Liver (tissue), 8 donors: ENCODE measurements at regions not wholly inside any gene's neighbourhood (a gene's known extent, or its start where the extent isn't known, plus 50 kb on each side); places are given as distances from the start of the nearest gene placed in this dataset.

Experiments
- DNase-seq: peaks from one replicate; pipeline ENCODE4 v3.0.0-alpha.2; 2017; ENCODE audit warnings: low spot score
- H3K27ac ChIP-seq, 2 donors: one replicate each; pipeline ENCODE4 v1.7.0; 2013; ENCODE audit warnings: inconsistent platforms in 2 of 2, low read length in 2 of 2, control low read depth in 1 of 2, low read depth in 1 of 2, mild to moderate bottlenecking in 1 of 2
- H3K27me3 ChIP-seq, 4 donors: one replicate each; pipeline versions ENCODE4 v1.6.1 to v1.7.0; 2013; ENCODE audit warnings: low read length in 3 of 4, inconsistent platforms in 1 of 4, mild to moderate bottlenecking in 1 of 4, moderate library complexity in 1 of 4; ENCODE audit not compliant: control insufficient read depth in 4 of 4, insufficient read depth in 4 of 4
- H3K36me3 ChIP-seq, 4 donors: one replicate each; pipeline versions ENCODE4 v1.6.1 to v1.7.0; 2013; ENCODE audit warnings: low read length in 3 of 4, mild to moderate bottlenecking in 3 of 4, low read depth in 1 of 4, moderate library complexity in 1 of 4; ENCODE audit not compliant: control insufficient read depth in 4 of 4, insufficient read depth in 3 of 4
- H3K4me1 ChIP-seq, 4 donors: one replicate each; pipeline versions ENCODE4 v1.6.1 to v1.7.0; 2013; ENCODE audit warnings: low read length in 3 of 4, mild to moderate bottlenecking in 3 of 4, moderate library complexity in 1 of 4; ENCODE audit not compliant: control insufficient read depth in 4 of 4, insufficient read depth in 4 of 4
- H3K4me3 ChIP-seq, 3 donors: one replicate each; pipeline versions ENCODE4 v1.6.1 to v1.7.0; 2013; ENCODE audit warnings: low read length in 3 of 3, control low read depth in 1 of 3, low read depth in 1 of 3, mild to moderate bottlenecking in 1 of 3
- H3K9ac ChIP-seq, 2 donors: one replicate each; pipeline ENCODE4 v1.7.0; 2013; ENCODE audit warnings: low read length in 2 of 2, mild to moderate bottlenecking in 2 of 2, moderate library complexity in 2 of 2, control low read depth in 1 of 2, low read depth in 1 of 2
- H3K9me3 ChIP-seq, 4 donors: one replicate each; pipeline versions ENCODE4 v1.6.1 to v1.7.0; 2013; ENCODE audit warnings: low read length in 3 of 4; ENCODE audit not compliant: control insufficient read depth in 4 of 4
- ATF3 ChIP-seq: IDR thresholded peaks from 2 replicates; pipeline ENCODE4 v1.6.1; 2016; ENCODE audit warnings: antibody characterized with exemption
- CTCF ChIP-seq: fragments of 150-350 bp; IDR thresholded peaks from 2 replicates; pipeline ENCODE4 v1.5.1; 2017; ENCODE audit warnings: improper control_type of control experiment, low read depth, low read length; ENCODE audit not compliant: missing input control
- EGR1 ChIP-seq, 2 donors: IDR thresholded peaks; 2 replicates each; pipeline ENCODE4 v1.6.1; 2016 to 2018; ENCODE audit warnings: antibody characterized with exemption in 2 of 2, low read depth in 2 of 2
- FOXA1 ChIP-seq: IDR thresholded peaks from 2 replicates; pipeline ENCODE4 v1.6.1; 2016; ENCODE audit warnings: antibody characterized with exemption
- FOXA2 ChIP-seq: IDR thresholded peaks from 2 replicates; pipeline ENCODE4 v1.6.1; 2016; ENCODE audit warnings: antibody characterized with exemption
- GABPA ChIP-seq, 2 donors: IDR thresholded peaks in 1 of 2; conservative IDR thresholded peaks in 1 of 2; 2 replicates each; pipeline ENCODE4 v1.6.1; 2016; ENCODE audit warnings: antibody characterized with exemption in 2 of 2, mild to moderate bottlenecking in 1 of 2, moderate library complexity in 1 of 2
- HNF4A ChIP-seq, 2 donors: conservative IDR thresholded peaks; 2 replicates each; pipeline ENCODE4 v1.6.1; 2016; ENCODE audit warnings: antibody characterized with exemption in 2 of 2, mild to moderate bottlenecking in 2 of 2
- HNF4G ChIP-seq: IDR thresholded peaks from 2 replicates; pipeline ENCODE4 v1.6.1; 2016; ENCODE audit warnings: antibody characterized with exemption
- JUND ChIP-seq, 2 donors: IDR thresholded peaks; 2 replicates each; pipeline ENCODE4 v1.6.1; 2016; ENCODE audit warnings: antibody characterized with exemption in 2 of 2
- MAX ChIP-seq: IDR thresholded peaks from 2 replicates; pipeline ENCODE4 v1.6.1; 2016; ENCODE audit warnings: antibody characterized with exemption
- NR2F2 ChIP-seq: IDR thresholded peaks from 2 replicates; pipeline ENCODE4 v1.6.1; 2016; ENCODE audit warnings: antibody characterized with exemption
- RAD21 ChIP-seq, 2 donors: IDR thresholded peaks; 2 replicates each; pipeline ENCODE4 v1.6.1; 2016; ENCODE audit warnings: antibody characterized with exemption in 2 of 2, mild to moderate bottlenecking in 2 of 2
- REST ChIP-seq: IDR thresholded peaks from 2 replicates; pipeline ENCODE4 v1.6.1; 2016; ENCODE audit warnings: antibody characterized with exemption, mild to moderate bottlenecking
- RXRA ChIP-seq, 2 donors: IDR thresholded peaks; 2 replicates each; pipeline ENCODE4 v1.6.1; 2017 to 2018; ENCODE audit warnings: antibody characterized with exemption in 2 of 2, mild to moderate bottlenecking in 1 of 2
- SP1 ChIP-seq: IDR thresholded peaks from 2 replicates; pipeline ENCODE4 v1.6.1; 2018; ENCODE audit warnings: antibody characterized with exemption, mild to moderate bottlenecking
- TAF1 ChIP-seq: conservative IDR thresholded peaks from 2 replicates; pipeline ENCODE4 v1.6.1; 2016; ENCODE audit warnings: antibody characterized with exemption, mild to moderate bottlenecking
- YY1 ChIP-seq: IDR thresholded peaks from 2 replicates; pipeline ENCODE4 v1.6.1; 2016; ENCODE audit warnings: antibody characterized with exemption, mild to moderate bottlenecking
- ZBTB33 ChIP-seq: IDR thresholded peaks from 2 replicates; pipeline ENCODE4 v1.6.1; 2016; ENCODE audit warnings: antibody characterized with exemption
- WGBS: extraction: QIAGEN DNeasy Blood & Tissue Kit; methylation state at CpG from one replicate; pipeline ENCODE4 v1.1.7; 2013; 5-methylcytosine and 5-hydroxymethylcytosine counted together
- donor health status: healthy.
- donor health status: healthy.
- donor health status: healthy.
- donor health status: healthy.
- donor health status: healthy.

- TF ChIP-seq CTCF (no peak), MAX (no peak), HNF4A (conservative IDR thresholded peaks at IDR 0.05) (no peak), ATF3 (no peak)
Observed at GRCh38 chr6:15166121-15166520, 79.7 kb upstream of the JARID2 start (continued).

GRCh38 chr6:15170126-15170525 lies 75.7 kb upstream of the JARID2 start:
- no peaks in the 10 kb centered on the region for H3K4me1 ChIP-seq
- H3K27ac ChIP-seq, result no peak overlapping the region
- TF ChIP-seq YY1, result no peak
- TF ChIP-seq HNF4G, result no peak
- no peak for TF ChIP-seq RXRA (IDR thresholded peaks at IDR 0.05)
- no peak for TF ChIP-seq EGR1 (IDR thresholded peaks at IDR 0.05; ENCODE audit: low read depth in 2 of 2)
- H3K9me3 ChIP-seq, result no peaks in the 10 kb centered on the region
- no peak overlapping the region for H3K4me3 ChIP-seq
- H3K27me3 ChIP-seq, result peaks cover 0 to 2% (median 0%) of the 10 kb centered on the region in 4 donors
- DNase-seq, result no peak
- 87% methylated on average over 8 of the region's 8 CpGs for WGBS
- H3K9ac ChIP-seq, result no peak overlapping the region
- H3K36me3 ChIP-seq, result no peaks in the 10 kb centered on the region

GRCh38 chr6:15171026-15171425 lies 74.8 kb upstream of the JARID2 start:
- no peak for DNase-seq
- Histone ChIP-seq H3K27ac (no peak overlapping the region), H3K9ac (no peak overlapping the region), H3K36me3 (no peaks in the 10 kb centered on the region), H3K27me3 (peaks cover 0 to 2% (median 0%) of the 10 kb centered on the region in 4 donors), H3K4me1 (no peaks in the 10 kb centered on the region), H3K4me3 (no peak overlapping the region), H3K9me3 (no peaks in the 10 kb centered on the region)
- TF ChIP-seq TAF1 (no peak), MAX (no peak), FOXA2 (no peak), HNF4A (conservative IDR thresholded peaks at IDR 0.05) (no peak), YY1 (no peak), ATF3 (no peak), GABPA (IDR thresholded peaks at IDR 0.05 in 1 of 2, conservative IDR thresholded peaks at IDR 0.05 in 1 of 2) (no peak), NR2F2 (no peak), REST (no peak), SP1 (no peak), JUND (IDR thresholded peaks at IDR 0.05) (no peak), CTCF (no peak), ZBTB33 (no peak), HNF4G (no peak), FOXA1 (no peak), RAD21 (IDR thresholded peaks at IDR 0.05) (no peak), EGR1 (IDR thresholded peaks at IDR 0.05; ENCODE audit: low read depth in 2 of 2) (no peak), RXRA (IDR thresholded peaks at IDR 0.05) (no peak)
- WGBS, result 89% methylated on average over 5 of the region's 5 CpGs
